HEK293 (cell line): ENCODE measurements at regions not wholly inside any gene's neighbourhood (a gene's known extent, or its start where the extent isn't known, plus 50 kb on each side); places are given as distances from the start of the nearest gene placed in this dataset.

Source experiments
- CTCF ChIP-seq: fragments of 450-650 bp; formaldehyde crosslinking; IDR thresholded peaks from 2 replicates; pipeline ENCODE4 v1.5.1; 2016; ENCODE audit warnings: missing biosample characterization, missing genetic modification characterization
- SP2 ChIP-seq: fragments of 450-650 bp; formaldehyde crosslinking; IDR thresholded peaks from 2 replicates; pipeline ENCODE4 v1.5.1; 2016; ENCODE audit warnings: missing biosample characterization, missing genetic modification characterization
- TRIM28 ChIP-seq: IDR thresholded peaks from 2 replicates; pipeline ENCODE4 v1.6.1; 2011; ENCODE audit warnings: low read length, control low read depth, borderline replicate concordance
- ZNF133 ChIP-seq: fragments of 450-650 bp; formaldehyde crosslinking; IDR thresholded peaks from 2 replicates; pipeline ENCODE4 v1.5.1; 2016; ENCODE audit warnings: missing biosample characterization, missing genetic modification characterization
- ZNF138 ChIP-seq: fragments of 450-650 bp; formaldehyde crosslinking; IDR thresholded peaks from 2 replicates; pipeline ENCODE4 v1.5.1; 2016; ENCODE audit warnings: missing biosample characterization, missing genetic modification characterization, borderline replicate concordance
- ZNF184 ChIP-seq: fragments of 450-650 bp; IDR thresholded peaks from 2 replicates; pipeline ENCODE4 v1.5.1; 2018; ENCODE audit warnings: missing biosample characterization, mild to moderate bottlenecking, missing genetic modification characterization
- ZNF311 ChIP-seq: fragments of 450-650 bp; formaldehyde crosslinking; IDR thresholded peaks from 2 replicates; pipeline ENCODE4 v1.5.1; 2017; ENCODE audit warnings: missing biosample characterization, missing genetic modification characterization, borderline replicate concordance
- ZNF510 ChIP-seq: fragments of 450-650 bp; formaldehyde crosslinking; IDR thresholded peaks from 2 replicates; pipeline ENCODE4 v1.5.1; 2018; ENCODE audit warnings: mild to moderate bottlenecking, missing genetic modification characterization, missing biosample characterization; ENCODE audit not compliant: insufficient replicate concordance

GRCh38 chr6:170108456-170108855 is 182.4 kb downstream of the DLL1 start:
- TF ChIP-seq CTCF (tag by site-specific recombination) (no peak), ZNF184 (no peak), ZNF510 (no peak), ZNF311 (tag by site-specific recombination) (no peak), SP2 (no peak), ZNF138 (tag by site-specific recombination) (no peak), TRIM28 (no peak), ZNF133 (tag by site-specific recombination) (no peak)
